ENCODE measurements at regions not wholly inside any gene's neighbourhood (a gene's known extent, or its start where the extent isn't known, plus 50 kb on each side); places are given as distances from the start of the nearest gene placed in this dataset.
A peak's percentile ranks its signal among the peaks of the same experiment; 100 is the strongest.
"Not testable (repeated sequence)": the region's sequence is repeated elsewhere in the genome, so short reads cannot be mapped to it uniquely, and the experiment has no call there.

- peaks cover 6% of the 10 kb centered on the region; the same call in 1 of the 2 replicates for H3K36me3 Mint-ChIP-seq (ENCODE audit: low read depth)
- no peak for DNase-seq
Observed at GRCh38 chr7:66542049-66542448, 86.6 kb upstream of the KCTD7 start.

DNA sequence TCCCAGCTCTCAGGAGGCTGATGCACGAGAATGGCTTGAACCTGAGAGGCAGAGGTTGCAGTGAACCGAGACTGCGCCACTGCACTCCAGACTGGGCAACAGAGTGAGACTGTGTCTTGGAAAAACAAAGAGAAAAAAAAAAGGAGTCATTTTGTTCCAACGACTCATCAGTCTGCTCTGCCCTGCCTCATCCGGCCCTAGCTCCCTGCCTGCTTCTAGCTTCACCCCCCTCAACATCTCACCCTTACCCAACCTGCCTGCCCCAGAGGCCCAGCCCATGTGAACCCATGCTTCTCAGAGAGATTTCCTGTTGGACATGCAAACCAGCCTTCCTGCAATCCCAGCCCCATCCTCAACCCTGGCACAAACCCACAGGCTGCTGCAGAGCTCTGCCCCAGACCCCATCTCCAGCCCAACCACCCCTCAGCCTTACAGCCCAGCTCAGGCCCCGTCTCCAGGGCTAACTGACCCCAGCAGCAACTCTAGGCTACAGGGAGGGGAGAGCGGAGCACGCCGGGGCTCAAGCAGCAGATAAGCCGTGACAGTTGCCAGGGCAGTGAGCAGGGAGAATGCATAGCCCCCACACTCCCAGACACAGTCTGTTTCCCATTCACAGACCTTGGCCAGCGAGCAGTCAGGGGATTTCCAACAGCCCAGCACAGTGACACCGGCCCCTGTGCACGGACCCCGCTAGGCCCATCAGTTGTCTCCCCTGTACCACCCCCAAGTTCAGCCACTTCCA is 86.0 kb upstream of the KCTD7 start:
- peaks cover 6% of the 10 kb centered on the region for H3K27me3 Mint-ChIP-seq (ENCODE audit: insufficient read depth)
- DNase-seq, result no peak
- H3K9me3 Mint-ChIP-seq, result no peaks in the 10 kb centered on the region
- H3K27ac Mint-ChIP-seq, result peak overlapping the region; percentile 67
- peaks cover 16% of the 10 kb centered on the region for H3K4me1 Mint-ChIP-seq (ENCODE audit: low read depth)
- H3K36me3 Mint-ChIP-seq (ENCODE audit: low read depth), result peaks cover 6% of the 10 kb centered on the region; the same call in 1 of the 2 replicates
- H3K4me3 Mint-ChIP-seq, result no peak overlapping the region
- TF ChIP-seq, protein P1, sequence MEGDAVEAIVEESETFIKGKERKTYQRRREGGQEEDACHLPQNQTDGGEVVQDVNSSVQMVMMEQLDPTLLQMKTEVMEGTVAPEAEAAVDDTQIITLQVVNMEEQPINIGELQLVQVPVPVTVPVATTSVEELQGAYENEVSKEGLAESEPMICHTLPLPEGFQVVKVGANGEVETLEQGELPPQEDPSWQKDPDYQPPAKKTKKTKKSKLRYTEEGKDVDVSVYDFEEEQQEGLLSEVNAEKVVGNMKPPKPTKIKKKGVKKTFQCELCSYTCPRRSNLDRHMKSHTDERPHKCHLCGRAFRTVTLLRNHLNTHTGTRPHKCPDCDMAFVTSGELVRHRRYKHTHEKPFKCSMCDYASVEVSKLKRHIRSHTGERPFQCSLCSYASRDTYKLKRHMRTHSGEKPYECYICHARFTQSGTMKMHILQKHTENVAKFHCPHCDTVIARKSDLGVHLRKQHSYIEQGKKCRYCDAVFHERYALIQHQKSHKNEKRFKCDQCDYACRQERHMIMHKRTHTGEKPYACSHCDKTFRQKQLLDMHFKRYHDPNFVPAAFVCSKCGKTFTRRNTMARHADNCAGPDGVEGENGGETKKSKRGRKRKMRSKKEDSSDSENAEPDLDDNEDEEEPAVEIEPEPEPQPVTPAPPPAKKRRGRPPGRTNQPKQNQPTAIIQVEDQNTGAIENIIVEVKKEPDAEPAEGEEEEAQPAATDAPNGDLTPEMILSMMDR (IDR thresholded peaks at IDR 0.05), result no peak

More at GRCh38 chr7:66542049-66542448, 86.6 kb upstream of the KCTD7 start:
- H3K4me1 Mint-ChIP-seq (ENCODE audit: low read depth), result peaks cover 16% of the 10 kb centered on the region
- peaks cover 4% of the 10 kb centered on the region for H3K27me3 Mint-ChIP-seq (ENCODE audit: insufficient read depth)
- H3K27ac Mint-ChIP-seq, result no peak overlapping the region
- H3K9me3 Mint-ChIP-seq, result no peaks in the 10 kb centered on the region
- TF ChIP-seq, protein P1 (IDR thresholded peaks at IDR 0.05), result no peak
- H3K4me3 Mint-ChIP-seq, result no peak overlapping the region

- H3K27me3 Mint-ChIP-seq (ENCODE audit: insufficient read depth), result peaks cover 2% of the 10 kb centered on the region; the same call in 1 of the 2 replicates
- peaks cover 30% of the 10 kb centered on the region for H3K4me1 Mint-ChIP-seq (ENCODE audit: low read depth)
- TF ChIP-seq, protein P1 (IDR thresholded peaks at IDR 0.05), result no peak
- peaks cover 19% of the 10 kb centered on the region for H3K36me3 Mint-ChIP-seq (ENCODE audit: low read depth)
- H3K9me3 Mint-ChIP-seq, result no peaks in the 10 kb centered on the region
- no peak overlapping the region for H3K27ac Mint-ChIP-seq
- DNase-seq, result no peak
- H3K4me3 Mint-ChIP-seq, result no peak overlapping the region
Observed at GRCh38 chr7:66549466-66549865, 79.2 kb upstream of the KCTD7 start.

DNA sequence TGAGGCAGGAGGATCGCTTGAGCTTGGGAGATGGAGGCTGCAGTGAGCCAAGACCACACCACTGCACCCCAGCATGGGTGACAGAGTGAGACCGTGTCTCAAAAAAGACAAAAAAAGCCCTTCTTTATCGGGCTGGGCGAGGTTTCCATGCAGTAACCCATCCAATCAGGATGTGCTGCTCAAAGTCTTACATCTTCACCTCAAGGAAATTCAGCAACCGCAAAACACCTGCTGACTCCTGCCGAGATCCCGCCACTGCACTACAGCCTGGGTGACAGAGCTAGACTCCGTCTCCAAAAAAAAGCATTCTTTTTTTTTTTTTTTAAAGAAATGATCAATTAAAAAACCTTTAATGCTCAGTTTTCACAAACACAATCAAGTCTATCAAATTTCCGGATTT is 75.7 kb upstream of the KCTD7 start:
- peaks cover 25% of the 10 kb centered on the region for H3K36me3 Mint-ChIP-seq (ENCODE audit: low read depth)
- H3K4me3 Mint-ChIP-seq, result no peak overlapping the region
- H3K9me3 Mint-ChIP-seq, result no peaks in the 10 kb centered on the region

DNA sequence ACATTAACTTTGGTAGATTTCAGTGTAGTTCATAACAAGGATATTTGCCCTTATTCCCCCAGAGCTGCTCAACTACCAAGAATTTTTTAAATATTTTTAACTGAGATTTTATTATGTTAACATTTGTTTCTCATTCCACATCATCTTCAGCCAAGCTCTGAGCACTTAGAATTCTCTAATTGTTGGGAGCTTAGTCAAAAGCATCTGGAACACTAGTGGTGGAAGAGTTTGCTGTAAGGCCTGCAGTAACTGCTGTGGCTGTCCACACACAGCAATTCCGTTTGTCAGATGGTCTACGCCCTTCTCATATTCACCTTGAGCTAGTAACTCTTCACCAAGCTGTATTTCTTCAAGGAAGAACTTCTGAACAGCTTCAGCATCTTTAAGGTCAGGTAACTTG is 75.0 kb upstream of the KCTD7 start:
- Mint-ChIP-seq H3K4me1 (ENCODE audit: low read depth) (peaks cover 38% of the 10 kb centered on the region), H3K36me3 (ENCODE audit: low read depth) (peaks cover 21% of the 10 kb centered on the region), H3K27ac (0 out of 2 replicates have a peak overlapping the region, but pooled peaks have one; percentile 53)
- H3K9me3 Mint-ChIP-seq; H3K27me3 Mint-ChIP-seq (ENCODE audit: insufficient read depth); H3K4me3 Mint-ChIP-seq: not testable (repeated sequence)
- peak; percentile 62 for DNase-seq

More for the DNA sequence above, 75.7 kb upstream of the KCTD7 start:
- Mint-ChIP-seq H3K27me3 (ENCODE audit: insufficient read depth) (peaks cover 3% of the 10 kb centered on the region), H3K4me1 (ENCODE audit: low read depth) (peaks cover 36% of the 10 kb centered on the region), H3K27ac (peak overlapping the region; percentile 86)
- DNase-seq, result no peak
- TF ChIP-seq, protein P1 (IDR thresholded peaks at IDR 0.05), result no peak

GRCh38 chr7:66554291-66554690 is 74.4 kb upstream of the KCTD7 start:
- not testable (repeated sequence) for DNase-seq; H3K4me3 Mint-ChIP-seq; H3K9me3 Mint-ChIP-seq; H3K27me3 Mint-ChIP-seq (ENCODE audit: insufficient read depth)
- H3K4me1 Mint-ChIP-seq (ENCODE audit: low read depth), result peaks cover 44% of the 10 kb centered on the region
- peaks cover 21% of the 10 kb centered on the region for H3K36me3 Mint-ChIP-seq (ENCODE audit: low read depth)
- peak overlapping the region; percentile 53 for H3K27ac Mint-ChIP-seq

DNA sequence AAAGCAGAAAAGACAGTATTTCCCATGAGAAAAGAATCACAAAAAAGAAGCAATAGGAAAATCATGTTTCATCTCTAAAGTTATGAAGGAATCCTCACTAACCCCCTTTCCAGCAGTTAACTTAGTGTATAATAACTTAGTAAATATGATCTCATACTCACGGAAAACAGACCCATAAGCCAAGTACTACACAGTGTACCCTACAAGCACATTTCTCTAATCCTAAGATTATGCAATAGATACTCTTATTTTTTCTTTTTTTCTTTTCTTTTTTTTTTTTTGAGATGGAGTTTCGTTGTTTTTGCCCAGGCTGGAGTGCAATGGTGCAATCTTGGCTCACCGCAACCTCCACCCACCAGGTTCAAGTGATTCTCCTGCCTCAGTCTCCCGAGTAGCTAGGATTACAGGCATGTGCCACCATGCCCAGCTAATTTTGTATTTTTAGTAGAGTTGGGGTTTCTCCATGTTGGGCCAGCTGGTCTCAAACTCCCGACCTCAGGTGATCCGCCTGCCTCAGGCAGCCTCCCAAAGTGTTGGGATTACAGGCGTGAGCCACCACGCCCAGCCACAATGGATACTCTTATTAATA is 73.7 kb upstream of the KCTD7 start:
- H3K4me3 Mint-ChIP-seq; H3K27me3 Mint-ChIP-seq (ENCODE audit: insufficient read depth); H3K9me3 Mint-ChIP-seq; DNase-seq: not testable (repeated sequence)
- H3K4me1 Mint-ChIP-seq (ENCODE audit: low read depth), result peaks cover 47% of the 10 kb centered on the region
- peaks cover 17% of the 10 kb centered on the region for H3K36me3 Mint-ChIP-seq (ENCODE audit: low read depth)
- peak overlapping the region; percentile 53; the same call in 1 of the 2 replicates for H3K27ac Mint-ChIP-seq

Data from HFFc6 (cell line).